ENCODE measurements at regions not wholly inside any gene's neighbourhood (a gene's known extent, or its start where the extent isn't known, plus 50 kb on each side); places are given as distances from the start of the nearest gene placed in this dataset.

- no peak overlapping the region for H3K27ac Mint-ChIP-seq
- no peaks in the 10 kb centered on the region for H3K9me3 Mint-ChIP-seq
- no peak for DNase-seq (ENCODE audit: low spot score)
- H3K36me3 Mint-ChIP-seq (ENCODE audit: low read depth): no peaks in the 10 kb centered on the region
- no peaks in the 10 kb centered on the region for H3K27me3 Mint-ChIP-seq (ENCODE audit: low read depth)
- no peak overlapping the region for H3K4me3 Mint-ChIP-seq
- no peaks in the 10 kb centered on the region for H3K4me1 Mint-ChIP-seq (ENCODE audit: low read depth)
Observed at GRCh38 chr5:175288048-175288621, 155.8 kb downstream of the DRD1 start.

- H3K4me1 Mint-ChIP-seq (ENCODE audit: low read depth): no peaks in the 10 kb centered on the region
- no peak for DNase-seq (ENCODE audit: low spot score)
- no peak overlapping the region for H3K27ac Mint-ChIP-seq
- no peaks in the 10 kb centered on the region for H3K9me3 Mint-ChIP-seq
- no peak overlapping the region for H3K4me3 Mint-ChIP-seq
- H3K36me3 Mint-ChIP-seq (ENCODE audit: low read depth): no peaks in the 10 kb centered on the region
- no peaks in the 10 kb centered on the region for H3K27me3 Mint-ChIP-seq (ENCODE audit: low read depth)
Observed at GRCh38 chr5:175286981-175287380, 157.0 kb downstream of the DRD1 start.

- Mint-ChIP-seq H3K27ac (no peak overlapping the region), H3K27me3 (ENCODE audit: low read depth) (no peaks in the 10 kb centered on the region), H3K36me3 (ENCODE audit: low read depth) (no peaks in the 10 kb centered on the region), H3K4me3 (no peak overlapping the region), H3K4me1 (ENCODE audit: low read depth) (no peaks in the 10 kb centered on the region), H3K9me3 (no peaks in the 10 kb centered on the region)
- DNase-seq (ENCODE audit: low spot score): no peak
Observed at GRCh38 chr5:175285261-175285660, 158.7 kb downstream of the DRD1 start.

- Mint-ChIP-seq H3K4me3 (no peak overlapping the region), H3K9me3 (no peaks in the 10 kb centered on the region), H3K27ac (no peak overlapping the region)
Observed at GRCh38 chr5:175284806-175285205, 159.2 kb downstream of the DRD1 start.

GRCh38 chr5:175282611-175283225, 161.3 kb downstream of the DRD1 start:
- Mint-ChIP-seq H3K4me3 (no peak overlapping the region), H3K4me1 (ENCODE audit: low read depth) (no peaks in the 10 kb centered on the region), H3K27me3 (ENCODE audit: low read depth) (no peaks in the 10 kb centered on the region), H3K36me3 (ENCODE audit: low read depth) (no peaks in the 10 kb centered on the region), H3K9me3 (no peaks in the 10 kb centered on the region), H3K27ac (no peak overlapping the region)
- DNase-seq (ENCODE audit: low spot score): no peak

More at GRCh38 chr5:175284806-175285205, 159.2 kb downstream of the DRD1 start:
- Mint-ChIP-seq H3K27me3 (ENCODE audit: low read depth) (no peaks in the 10 kb centered on the region), H3K4me1 (ENCODE audit: low read depth) (no peaks in the 10 kb centered on the region), H3K36me3 (ENCODE audit: low read depth) (no peaks in the 10 kb centered on the region)
- no peak for DNase-seq (ENCODE audit: low spot score)

- Mint-ChIP-seq H3K4me3 (no peak overlapping the region), H3K36me3 (ENCODE audit: low read depth) (no peaks in the 10 kb centered on the region), H3K27ac (no peak overlapping the region), H3K9me3 (no peaks in the 10 kb centered on the region), H3K4me1 (ENCODE audit: low read depth) (no peaks in the 10 kb centered on the region), H3K27me3 (ENCODE audit: low read depth) (no peaks in the 10 kb centered on the region)
- no peak for DNase-seq (ENCODE audit: low spot score)
Observed at GRCh38 chr5:175281714-175282113, 162.3 kb downstream of the DRD1 start.

- H3K27ac Mint-ChIP-seq: no peak overlapping the region
Observed at GRCh38 chr5:175281257-175281656, 162.7 kb downstream of the DRD1 start.

GRCh38 chr5:175279506-175279905, 164.5 kb downstream of the DRD1 start:
- no peaks in the 10 kb centered on the region for H3K9me3 Mint-ChIP-seq
- H3K27me3 Mint-ChIP-seq (ENCODE audit: low read depth): no peaks in the 10 kb centered on the region
- DNase-seq (ENCODE audit: low spot score): no peak
- H3K4me3 Mint-ChIP-seq: no peak overlapping the region
- H3K27ac Mint-ChIP-seq: no peak overlapping the region
- H3K36me3 Mint-ChIP-seq (ENCODE audit: low read depth): no peaks in the 10 kb centered on the region
- no peaks in the 10 kb centered on the region for H3K4me1 Mint-ChIP-seq (ENCODE audit: low read depth)

More at GRCh38 chr5:175281257-175281656, 162.7 kb downstream of the DRD1 start:
- H3K4me3 Mint-ChIP-seq: no peak overlapping the region
- no peaks in the 10 kb centered on the region for H3K27me3 Mint-ChIP-seq (ENCODE audit: low read depth)
- no peak for DNase-seq (ENCODE audit: low spot score)
- no peaks in the 10 kb centered on the region for H3K9me3 Mint-ChIP-seq
- H3K36me3 Mint-ChIP-seq (ENCODE audit: low read depth): no peaks in the 10 kb centered on the region
- no peaks in the 10 kb centered on the region for H3K4me1 Mint-ChIP-seq (ENCODE audit: low read depth)

- H3K4me1 Mint-ChIP-seq (ENCODE audit: low read depth): no peaks in the 10 kb centered on the region
- H3K27me3 Mint-ChIP-seq (ENCODE audit: low read depth): no peaks in the 10 kb centered on the region
- no peak overlapping the region for H3K4me3 Mint-ChIP-seq
- no peak overlapping the region for H3K27ac Mint-ChIP-seq
- DNase-seq (ENCODE audit: low spot score): no peak
- no peaks in the 10 kb centered on the region for H3K36me3 Mint-ChIP-seq (ENCODE audit: low read depth)
- no peaks in the 10 kb centered on the region for H3K9me3 Mint-ChIP-seq
Observed at GRCh38 chr5:175275748-175276147, 168.2 kb downstream of the DRD1 start.

- Mint-ChIP-seq H3K4me1 (ENCODE audit: low read depth) (no peaks in the 10 kb centered on the region), H3K9me3 (no peaks in the 10 kb centered on the region), H3K27me3 (ENCODE audit: low read depth) (no peaks in the 10 kb centered on the region), H3K4me3 (no peak overlapping the region), H3K27ac (no peak overlapping the region), H3K36me3 (ENCODE audit: low read depth) (no peaks in the 10 kb centered on the region)
- DNase-seq (ENCODE audit: low spot score): no peak
Observed at GRCh38 chr5:175275097-175275496, 168.9 kb downstream of the DRD1 start.

- DNase-seq (ENCODE audit: low spot score): no peak
Observed at GRCh38 chr5:175274171-175274570, 169.8 kb downstream of the DRD1 start.

GRCh38 chr5:175264406-175264805, 179.6 kb downstream of the DRD1 start:
- peaks cover 7% of the 10 kb centered on the region for H3K27me3 Mint-ChIP-seq (ENCODE audit: low read depth)
- no peak overlapping the region for H3K27ac Mint-ChIP-seq
- H3K4me3 Mint-ChIP-seq: no peak overlapping the region
- no peaks in the 10 kb centered on the region for H3K36me3 Mint-ChIP-seq (ENCODE audit: low read depth)
- H3K4me1 Mint-ChIP-seq (ENCODE audit: low read depth): no peaks in the 10 kb centered on the region
- DNase-seq (ENCODE audit: low spot score): no peak
- H3K9me3 Mint-ChIP-seq: no peaks in the 10 kb centered on the region

More at GRCh38 chr5:175274171-175274570, 169.8 kb downstream of the DRD1 start:
- Mint-ChIP-seq H3K9me3 (no peaks in the 10 kb centered on the region), H3K27me3 (ENCODE audit: low read depth) (no peaks in the 10 kb centered on the region), H3K36me3 (ENCODE audit: low read depth) (no peaks in the 10 kb centered on the region), H3K27ac (no peak overlapping the region), H3K4me1 (ENCODE audit: low read depth) (no peaks in the 10 kb centered on the region), H3K4me3 (no peak overlapping the region)

- no peaks in the 10 kb centered on the region for H3K4me1 Mint-ChIP-seq (ENCODE audit: low read depth)
- H3K27me3 Mint-ChIP-seq (ENCODE audit: low read depth): peaks cover 7% of the 10 kb centered on the region
- no peaks in the 10 kb centered on the region for H3K36me3 Mint-ChIP-seq (ENCODE audit: low read depth)
- no peak overlapping the region for H3K27ac Mint-ChIP-seq
- no peaks in the 10 kb centered on the region for H3K9me3 Mint-ChIP-seq
- H3K4me3 Mint-ChIP-seq: no peak overlapping the region
- DNase-seq (ENCODE audit: low spot score): no peak
Observed at GRCh38 chr5:175263776-175264175, 180.2 kb downstream of the DRD1 start.

GRCh38 chr5:175261526-175261925, 182.5 kb downstream of the DRD1 start:
- Mint-ChIP-seq H3K27me3 (ENCODE audit: low read depth) (peaks cover 4% of the 10 kb centered on the region), H3K9me3 (no peaks in the 10 kb centered on the region), H3K36me3 (ENCODE audit: low read depth) (no peaks in the 10 kb centered on the region)

GRCh38 chr5:175261037-175261436, 182.9 kb downstream of the DRD1 start:
- no peak for DNase-seq (ENCODE audit: low spot score)
- Mint-ChIP-seq H3K9me3 (no peaks in the 10 kb centered on the region), H3K36me3 (ENCODE audit: low read depth) (no peaks in the 10 kb centered on the region), H3K4me3 (no peak overlapping the region), H3K27me3 (ENCODE audit: low read depth) (peaks cover 4% of the 10 kb centered on the region), H3K27ac (no peak overlapping the region), H3K4me1 (ENCODE audit: low read depth) (no peaks in the 10 kb centered on the region)

More at GRCh38 chr5:175261526-175261925, 182.5 kb downstream of the DRD1 start:
- no peak for DNase-seq (ENCODE audit: low spot score)
- Mint-ChIP-seq H3K27ac (no peak overlapping the region), H3K4me1 (ENCODE audit: low read depth) (no peaks in the 10 kb centered on the region), H3K4me3 (no peak overlapping the region)

Measured in T-helper 2 cell treated with Interferon-gamma antibody and Interleukin-4, amounts not matched to agents 5 μg/mL and 100 μg/mL, for 36 hours (primary cell).